ENCODE measurements at regions not wholly inside any gene's neighbourhood (a gene's known extent, or its start where the extent isn't known, plus 50 kb on each side); places are given as distances from the start of the nearest gene placed in this dataset.

DNA sequence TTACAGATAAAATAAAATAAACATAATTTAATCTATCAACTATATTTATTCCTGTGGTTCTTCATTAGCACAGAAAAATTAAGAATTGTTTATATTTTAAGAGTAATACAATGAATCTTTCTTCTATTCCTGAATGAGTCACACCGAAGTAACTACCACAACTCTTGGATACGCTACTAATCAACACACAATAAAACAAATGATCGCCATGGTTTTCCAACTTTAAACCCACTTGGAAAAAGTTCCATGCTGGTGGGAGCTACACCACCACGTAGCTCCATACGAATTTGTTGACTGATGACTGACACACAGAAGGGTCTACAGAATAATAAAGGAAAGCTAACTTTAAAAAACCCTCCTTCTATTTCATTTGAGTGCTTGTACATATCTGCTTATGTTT, 135.8 kb upstream of the NEDD9 start:
- TF ChIP-seq POLR2A (IDR thresholded peaks at IDR 0.05) (no peak), POLR2AphosphoS5 (IDR thresholded peaks at IDR 0.05) (no peak)
- TF ChIP-seq, protein P1, sequence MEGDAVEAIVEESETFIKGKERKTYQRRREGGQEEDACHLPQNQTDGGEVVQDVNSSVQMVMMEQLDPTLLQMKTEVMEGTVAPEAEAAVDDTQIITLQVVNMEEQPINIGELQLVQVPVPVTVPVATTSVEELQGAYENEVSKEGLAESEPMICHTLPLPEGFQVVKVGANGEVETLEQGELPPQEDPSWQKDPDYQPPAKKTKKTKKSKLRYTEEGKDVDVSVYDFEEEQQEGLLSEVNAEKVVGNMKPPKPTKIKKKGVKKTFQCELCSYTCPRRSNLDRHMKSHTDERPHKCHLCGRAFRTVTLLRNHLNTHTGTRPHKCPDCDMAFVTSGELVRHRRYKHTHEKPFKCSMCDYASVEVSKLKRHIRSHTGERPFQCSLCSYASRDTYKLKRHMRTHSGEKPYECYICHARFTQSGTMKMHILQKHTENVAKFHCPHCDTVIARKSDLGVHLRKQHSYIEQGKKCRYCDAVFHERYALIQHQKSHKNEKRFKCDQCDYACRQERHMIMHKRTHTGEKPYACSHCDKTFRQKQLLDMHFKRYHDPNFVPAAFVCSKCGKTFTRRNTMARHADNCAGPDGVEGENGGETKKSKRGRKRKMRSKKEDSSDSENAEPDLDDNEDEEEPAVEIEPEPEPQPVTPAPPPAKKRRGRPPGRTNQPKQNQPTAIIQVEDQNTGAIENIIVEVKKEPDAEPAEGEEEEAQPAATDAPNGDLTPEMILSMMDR (IDR thresholded peaks at IDR 0.05): no peak
